Bronchial epithelial cell (primary cell): ENCODE measurements at regions not wholly inside any gene's neighbourhood (a gene's known extent, or its start where the extent isn't known, plus 50 kb on each side); places are given as distances from the start of the nearest gene placed in this dataset.
"Not testable (repeated sequence)": the region's sequence is repeated elsewhere in the genome, so short reads cannot be mapped to it uniquely, and the experiment has no call there.

Source experiments
- DNase-seq: peaks from one replicate; pipeline ENCODE4 v3.0.0-alpha.2; 2010; ENCODE audit warnings: low read depth
- FAIRE-seq: peaks from 2 replicates; lab custom pipeline; 2011; peaks lifted over from hg19 to GRCh38; lab: Jason Lieb, UNC
- H3K27me3 ChIP-seq: 2 replicates; pipeline ENCODE4 v1.5.1; 2011; ENCODE audit warnings: low read length; ENCODE audit not compliant: control insufficient read depth, insufficient read depth
- H3K36me3 ChIP-seq: 2 replicates; pipeline ENCODE4 v1.5.1; 2011; ENCODE audit warnings: low read length; ENCODE audit not compliant: control insufficient read depth, insufficient read depth
- H3K4me3 ChIP-seq: 2 replicates; pipeline ENCODE4 v1.5.1; 2011; ENCODE audit warnings: mild to moderate bottlenecking, low read depth, low read length, control low read depth
- TF ChIP-seq, protein P1 (sequence below): IDR thresholded peaks from 2 replicates; pipeline ENCODE4 v1.5.1; 2011; ENCODE audit warnings: mild to moderate bottlenecking, moderate library complexity, low read length, control low read depth, inconsistent platforms; ENCODE audit not compliant: insufficient read depth, severe bottlenecking

DNA sequence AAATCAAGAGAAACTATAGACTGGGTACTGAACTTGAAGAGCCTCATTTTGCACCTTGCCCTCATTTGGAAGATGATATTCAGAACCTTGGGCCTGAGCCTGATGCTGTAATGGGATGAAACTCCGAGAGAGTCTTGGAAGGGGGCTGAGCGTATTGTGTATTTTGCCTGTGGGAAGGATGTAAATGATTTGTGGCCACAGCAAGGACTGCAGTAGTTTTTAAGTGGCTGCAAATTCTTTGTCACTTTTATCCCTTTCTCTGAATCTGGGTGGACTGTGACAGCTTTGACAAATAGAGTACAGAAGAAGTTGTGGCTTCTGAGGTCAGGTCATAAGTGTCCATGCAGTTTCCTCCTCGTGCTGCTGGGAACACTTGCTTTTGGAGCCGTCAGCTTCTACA is 221.2 kb downstream of the ADRA2A start:
- FAIRE-seq (peak; percentile 68), DNase-seq (no peak)
- Histone ChIP-seq H3K36me3 (no peaks in the 10 kb centered on the region), H3K27me3 (no peaks in the 10 kb centered on the region), H3K4me3 (no peak overlapping the region)
- TF ChIP-seq, protein P1, sequence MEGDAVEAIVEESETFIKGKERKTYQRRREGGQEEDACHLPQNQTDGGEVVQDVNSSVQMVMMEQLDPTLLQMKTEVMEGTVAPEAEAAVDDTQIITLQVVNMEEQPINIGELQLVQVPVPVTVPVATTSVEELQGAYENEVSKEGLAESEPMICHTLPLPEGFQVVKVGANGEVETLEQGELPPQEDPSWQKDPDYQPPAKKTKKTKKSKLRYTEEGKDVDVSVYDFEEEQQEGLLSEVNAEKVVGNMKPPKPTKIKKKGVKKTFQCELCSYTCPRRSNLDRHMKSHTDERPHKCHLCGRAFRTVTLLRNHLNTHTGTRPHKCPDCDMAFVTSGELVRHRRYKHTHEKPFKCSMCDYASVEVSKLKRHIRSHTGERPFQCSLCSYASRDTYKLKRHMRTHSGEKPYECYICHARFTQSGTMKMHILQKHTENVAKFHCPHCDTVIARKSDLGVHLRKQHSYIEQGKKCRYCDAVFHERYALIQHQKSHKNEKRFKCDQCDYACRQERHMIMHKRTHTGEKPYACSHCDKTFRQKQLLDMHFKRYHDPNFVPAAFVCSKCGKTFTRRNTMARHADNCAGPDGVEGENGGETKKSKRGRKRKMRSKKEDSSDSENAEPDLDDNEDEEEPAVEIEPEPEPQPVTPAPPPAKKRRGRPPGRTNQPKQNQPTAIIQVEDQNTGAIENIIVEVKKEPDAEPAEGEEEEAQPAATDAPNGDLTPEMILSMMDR = no peak

DNA sequence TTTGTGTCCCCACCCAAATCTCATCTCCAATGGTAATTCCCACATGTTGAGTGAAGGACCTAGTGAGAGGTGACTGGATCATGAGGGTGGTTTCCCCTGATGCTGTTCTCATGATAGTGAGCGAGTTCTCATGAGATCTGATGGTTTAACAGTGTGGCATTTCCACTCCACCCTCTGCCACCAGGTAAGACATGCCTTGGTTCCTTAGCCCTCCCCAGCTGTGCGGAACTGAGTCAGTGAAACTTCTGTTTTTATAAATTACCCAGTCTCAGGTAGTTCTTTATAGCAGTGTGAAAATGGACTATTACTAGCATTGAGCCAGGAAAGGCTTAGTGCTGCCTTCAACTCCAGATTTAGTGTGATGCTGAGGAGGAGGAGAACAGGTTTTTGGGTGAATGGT is 222.2 kb downstream of the ADRA2A start:
- DNase-seq (no peak), FAIRE-seq (no peak)
- Histone ChIP-seq H3K4me3 (no peak overlapping the region), H3K36me3 (no peaks in the 10 kb centered on the region), H3K27me3 (no peaks in the 10 kb centered on the region)
- TF ChIP-seq, protein P1 = no peak

DNA sequence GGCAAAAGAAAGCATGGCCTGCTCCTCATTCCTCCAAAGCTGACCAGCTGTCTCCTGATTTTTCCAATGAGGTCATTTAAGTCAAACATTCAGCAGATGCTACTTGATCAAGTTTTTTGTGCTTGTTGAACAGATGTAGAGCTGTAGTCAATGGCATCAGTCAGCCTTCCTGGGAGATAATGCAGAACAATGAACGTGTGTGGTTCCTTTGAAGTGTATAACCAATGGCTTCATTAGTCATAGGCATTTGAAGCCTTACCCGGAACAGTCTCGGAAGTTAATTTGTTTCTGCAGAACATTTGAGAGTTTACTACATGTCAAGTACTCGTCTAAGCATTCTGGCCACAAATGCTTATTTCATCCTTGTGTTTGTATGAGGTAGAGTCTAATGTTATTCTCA is 227.1 kb downstream of the ADRA2A start:
- H3K4me3 ChIP-seq = no peak overlapping the region

DNA sequence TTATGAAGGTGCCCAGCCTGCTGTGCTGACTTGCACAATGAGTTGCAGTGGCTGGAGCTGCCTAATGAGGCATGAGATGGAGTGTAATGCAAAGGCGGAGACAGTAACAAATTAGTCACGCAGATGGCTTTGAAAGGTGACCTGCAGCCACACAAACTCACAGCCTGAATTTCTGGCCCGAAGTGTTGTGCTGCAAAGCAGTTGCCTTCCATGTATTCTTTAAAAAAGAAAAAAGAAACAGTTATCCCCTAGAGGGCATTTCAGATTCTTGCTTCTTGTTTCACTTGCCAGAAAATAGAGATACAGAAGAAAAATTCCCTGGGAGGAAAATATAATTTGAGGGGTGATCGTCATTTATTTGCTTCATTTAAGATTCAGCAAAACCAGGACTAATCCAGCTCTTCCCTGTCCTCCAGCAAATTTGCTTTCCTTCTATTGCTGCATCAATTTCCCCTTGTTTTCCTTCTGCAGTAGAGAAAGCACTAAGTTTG is 239.9 kb downstream of the ADRA2A start:
- no peak for DNase-seq
- Histone ChIP-seq H3K27me3 (no peaks in the 10 kb centered on the region), H3K4me3 (no peak overlapping the region), H3K36me3 (no peaks in the 10 kb centered on the region)
- TF ChIP-seq, protein P1 = no peak
- FAIRE-seq = no peak

More for the DNA sequence above, 227.1 kb downstream of the ADRA2A start:
- FAIRE-seq (no peak), DNase-seq (no peak)
- TF ChIP-seq, protein P1 = no peak
- H3K36me3 ChIP-seq = no peaks in the 10 kb centered on the region
- H3K27me3 ChIP-seq = no peaks in the 10 kb centered on the region

DNA sequence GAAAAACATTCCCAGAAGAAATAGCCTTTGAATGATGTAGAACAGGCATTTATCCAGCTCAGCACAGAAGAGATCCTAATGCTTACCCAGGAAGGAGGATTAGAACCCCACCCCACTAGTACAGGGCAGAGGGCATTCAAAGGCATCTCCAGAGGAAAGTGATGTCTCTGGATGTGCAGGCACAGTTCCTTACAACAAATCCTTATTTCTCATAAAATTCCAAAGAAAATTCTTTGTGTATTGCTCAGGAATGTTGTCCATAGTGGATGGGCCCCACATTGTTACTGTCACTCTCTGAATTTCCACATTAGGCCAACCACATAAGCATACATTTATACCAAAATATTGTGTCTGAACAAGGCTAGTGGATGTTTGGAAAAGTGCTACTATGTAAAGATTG is 243.0 kb downstream of the ADRA2A start:
- H3K36me3 ChIP-seq = no peaks in the 10 kb centered on the region
- FAIRE-seq (no peak), DNase-seq (no peak)
- TF ChIP-seq, protein P1 = no peak
- H3K4me3 ChIP-seq = no peak overlapping the region
- H3K27me3 ChIP-seq = no peaks in the 10 kb centered on the region

DNA sequence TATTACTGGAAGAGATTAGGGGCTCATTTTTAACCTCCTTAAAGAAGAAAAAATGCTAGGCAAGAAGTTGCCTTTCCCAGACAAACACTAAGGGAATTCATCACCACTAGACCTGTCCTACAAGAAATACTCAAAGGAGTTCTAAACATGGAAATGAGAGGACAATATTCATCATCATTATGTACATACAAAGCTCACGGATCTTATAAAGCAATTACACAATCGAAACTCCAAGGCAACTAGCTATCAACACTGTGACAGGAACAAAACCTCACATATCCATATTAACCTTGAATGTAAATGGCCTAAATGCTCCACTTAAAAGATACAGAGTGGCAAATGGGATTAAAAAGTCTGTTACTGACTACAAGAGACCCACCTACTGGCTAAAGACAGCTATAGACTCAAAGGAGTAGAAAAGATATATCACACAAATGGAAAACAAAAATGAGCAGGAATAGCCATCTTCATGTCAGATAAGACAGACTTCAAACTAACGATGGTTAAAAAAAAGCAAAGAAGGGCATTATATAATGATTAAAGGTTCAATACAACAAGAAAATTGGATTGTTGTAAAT is 246.6 kb downstream of the ADRA2A start:
- TF ChIP-seq, protein P1 = no peak
- H3K4me3 ChIP-seq = no peak overlapping the region
- no peaks in the 10 kb centered on the region for H3K27me3 ChIP-seq
- FAIRE-seq (no peak), DNase-seq (no peak)
- no peaks in the 10 kb centered on the region for H3K36me3 ChIP-seq

DNA sequence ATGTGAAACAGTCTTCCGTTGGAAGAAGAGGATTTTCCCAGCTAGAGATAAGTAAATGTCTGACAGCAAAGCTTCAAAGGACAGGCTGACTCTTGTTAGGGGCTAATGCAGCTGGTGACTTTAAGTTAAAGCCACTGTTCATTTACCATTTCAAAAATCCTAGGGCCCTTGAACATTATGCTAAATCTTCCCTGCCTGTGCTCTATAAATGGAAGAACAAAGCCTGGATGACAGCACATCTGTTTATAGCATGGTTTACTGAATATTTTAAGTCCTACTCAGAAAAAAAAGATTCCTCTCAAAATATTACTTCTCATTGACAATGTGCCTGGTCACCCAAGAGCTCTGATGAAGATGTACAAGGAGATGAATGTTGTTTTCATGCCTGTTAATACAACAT is 255.3 kb downstream of the ADRA2A start:
- not testable (repeated sequence) for FAIRE-seq, DNase-seq, H3K27me3 ChIP-seq, H3K36me3 ChIP-seq, H3K4me3 ChIP-seq
